Prostate gland (tissue), 2 donors: ENCODE measurements at regions not wholly inside any gene's neighbourhood (a gene's known extent, or its start where the extent isn't known, plus 50 kb on each side); places are given as distances from the start of the nearest gene placed in this dataset.

Source experiments
- DNase-seq: peaks from one replicate; pipeline ENCODE4 v3.0.0-alpha.2; 2019; ENCODE audit warnings: low spot score
- H3K27ac ChIP-seq, 2 donors: fragments of 200-600 bp; sonication (generic); 2 replicates each; pipeline ENCODE4 v1.5.1; 2017 to 2019
- H3K27me3 ChIP-seq: fragments of 200-600 bp; sonication (generic); replicated peaks from 2 replicates; pipeline ENCODE4 v1.5.1; 2019; ENCODE audit not compliant: insufficient read depth
- H3K36me3 ChIP-seq, 2 donors: fragments of 200-600 bp; sonication (generic); 1 replicate in 1 of 2; 2 replicates in 1 of 2; pipeline versions ENCODE4 v1.5.1 to v1.8.1; 2017 to 2019
- H3K4me1 ChIP-seq: fragments of 200-600 bp; sonication (generic); replicated peaks from 2 replicates; pipeline ENCODE4 v1.5.1; 2019
- H3K4me3 ChIP-seq, 2 donors: fragments of 200-600 bp; sonication (generic); 2 replicates each; pipeline ENCODE4 v1.5.1; 2017 to 2019
- H3K9me3 ChIP-seq: fragments of 200-600 bp; sonication (generic); 2 replicates; pipeline ENCODE4 v1.5.1; 2017
- POLR2A ChIP-seq: fragments of 450-650 bp; IDR thresholded peaks from one replicate; pipeline ENCODE4 v1.6.1; 2016; ENCODE audit warnings: antibody characterized with exemption, mild to moderate bottlenecking
- POLR2AphosphoS5 ChIP-seq: sonication (generic); formaldehyde crosslinking; IDR thresholded peaks from one replicate; pipeline ENCODE4 v1.6.1; 2017; ENCODE audit warnings: antibody characterized with exemption
- WGBS: methylation state at CpG from one replicate; pipeline ENCODE4 v1.1.5; 2018; 5-methylcytosine and 5-hydroxymethylcytosine counted together
- intact Hi-C: fragments of 100-400 bp; cut with DNase I; formaldehyde crosslinking; loops from one replicate; pipeline ENCODE4 v1.14.2; 2022
- TF ChIP-seq, protein P1 (sequence below), 4 experiments: fragments of 200-600 bp in 2 of 4; fragments of 450-650 bp in 2 of 4; sonication (generic) in 2 of 4; IDR thresholded peaks; 1 replicate in 3 of 4; 2 replicates in 1 of 4; pipeline ENCODE4 v1.5.1; 2016 to 2019; ENCODE audit warnings: antibody characterized with exemption in 4 of 4, mild to moderate bottlenecking in 2 of 4, moderate library complexity in 2 of 4

DNA sequence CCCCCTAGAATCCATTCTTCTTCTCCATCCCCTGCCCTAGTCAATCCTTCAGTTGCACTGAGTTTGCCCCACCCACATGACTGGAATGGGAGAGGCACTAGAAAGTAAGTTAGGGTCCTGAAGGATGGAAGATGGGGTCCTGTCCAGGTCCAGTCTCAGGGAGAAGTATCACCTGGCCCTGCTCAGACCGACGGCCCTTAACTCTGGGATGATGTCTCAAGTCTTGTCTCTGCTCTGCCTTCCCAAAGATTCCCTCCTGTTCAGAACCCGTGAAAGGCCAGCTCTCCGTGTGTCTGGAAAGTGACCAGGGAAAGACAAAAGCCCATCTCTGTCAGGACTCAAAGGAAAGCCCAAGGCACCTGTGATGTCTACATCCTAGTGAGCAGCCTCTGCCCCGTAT lies 88.8 kb downstream of the OAT start:
- no peak for DNase-seq
- TF ChIP-seq POLR2A, result no peak
- TF ChIP-seq POLR2AphosphoS5, result no peak
- TF ChIP-seq, protein P1, sequence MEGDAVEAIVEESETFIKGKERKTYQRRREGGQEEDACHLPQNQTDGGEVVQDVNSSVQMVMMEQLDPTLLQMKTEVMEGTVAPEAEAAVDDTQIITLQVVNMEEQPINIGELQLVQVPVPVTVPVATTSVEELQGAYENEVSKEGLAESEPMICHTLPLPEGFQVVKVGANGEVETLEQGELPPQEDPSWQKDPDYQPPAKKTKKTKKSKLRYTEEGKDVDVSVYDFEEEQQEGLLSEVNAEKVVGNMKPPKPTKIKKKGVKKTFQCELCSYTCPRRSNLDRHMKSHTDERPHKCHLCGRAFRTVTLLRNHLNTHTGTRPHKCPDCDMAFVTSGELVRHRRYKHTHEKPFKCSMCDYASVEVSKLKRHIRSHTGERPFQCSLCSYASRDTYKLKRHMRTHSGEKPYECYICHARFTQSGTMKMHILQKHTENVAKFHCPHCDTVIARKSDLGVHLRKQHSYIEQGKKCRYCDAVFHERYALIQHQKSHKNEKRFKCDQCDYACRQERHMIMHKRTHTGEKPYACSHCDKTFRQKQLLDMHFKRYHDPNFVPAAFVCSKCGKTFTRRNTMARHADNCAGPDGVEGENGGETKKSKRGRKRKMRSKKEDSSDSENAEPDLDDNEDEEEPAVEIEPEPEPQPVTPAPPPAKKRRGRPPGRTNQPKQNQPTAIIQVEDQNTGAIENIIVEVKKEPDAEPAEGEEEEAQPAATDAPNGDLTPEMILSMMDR (IDR thresholded peaks at IDR 0.05), result no peak
- no peaks in the 10 kb centered on the region for H3K36me3 ChIP-seq
- no peaks in the 10 kb centered on the region for H3K4me1 ChIP-seq
- 73% methylated on average over 5 of the region's 5 CpGs for WGBS
- no peaks in the 10 kb centered on the region for H3K27me3 ChIP-seq
- H3K9me3 ChIP-seq, result no peaks in the 10 kb centered on the region
- H3K4me3 ChIP-seq, result no peak overlapping the region
- H3K27ac ChIP-seq, result no peak overlapping the region
- intact Hi-C loops, result no loop called here

DNA sequence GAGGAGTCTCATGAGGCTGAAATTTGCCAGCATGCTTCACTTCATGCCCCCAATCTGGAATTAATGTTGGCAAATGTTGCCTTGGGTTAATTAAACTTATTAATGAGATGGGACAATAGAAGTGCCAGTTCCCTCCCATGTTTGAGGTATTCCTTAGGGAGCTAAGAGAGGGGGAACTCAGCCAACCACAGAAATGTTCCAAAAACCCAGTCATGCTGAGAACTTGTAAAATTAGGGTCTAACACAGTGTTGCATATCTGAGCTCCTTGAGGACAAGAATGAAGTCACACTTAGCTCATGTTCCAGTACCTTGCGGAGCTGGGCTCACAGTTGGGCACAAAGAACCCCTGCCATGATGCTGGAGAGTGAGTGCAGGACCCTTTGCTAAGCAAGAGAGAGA lies 89.4 kb downstream of the OAT start:
- intact Hi-C loops, result no loop called here
- WGBS, result 89% methylated on average over 1 of the region's 1 CpG
- Histone ChIP-seq H3K9me3 (no peaks in the 10 kb centered on the region), H3K27me3 (no peaks in the 10 kb centered on the region), H3K27ac (no peak overlapping the region), H3K4me1 (no peaks in the 10 kb centered on the region), H3K36me3 (no peaks in the 10 kb centered on the region), H3K4me3 (no peak overlapping the region)
- TF ChIP-seq, protein P1 (IDR thresholded peaks at IDR 0.05), result no peak
- TF ChIP-seq POLR2A (no peak), POLR2AphosphoS5 (no peak)
- no peak for DNase-seq

DNA sequence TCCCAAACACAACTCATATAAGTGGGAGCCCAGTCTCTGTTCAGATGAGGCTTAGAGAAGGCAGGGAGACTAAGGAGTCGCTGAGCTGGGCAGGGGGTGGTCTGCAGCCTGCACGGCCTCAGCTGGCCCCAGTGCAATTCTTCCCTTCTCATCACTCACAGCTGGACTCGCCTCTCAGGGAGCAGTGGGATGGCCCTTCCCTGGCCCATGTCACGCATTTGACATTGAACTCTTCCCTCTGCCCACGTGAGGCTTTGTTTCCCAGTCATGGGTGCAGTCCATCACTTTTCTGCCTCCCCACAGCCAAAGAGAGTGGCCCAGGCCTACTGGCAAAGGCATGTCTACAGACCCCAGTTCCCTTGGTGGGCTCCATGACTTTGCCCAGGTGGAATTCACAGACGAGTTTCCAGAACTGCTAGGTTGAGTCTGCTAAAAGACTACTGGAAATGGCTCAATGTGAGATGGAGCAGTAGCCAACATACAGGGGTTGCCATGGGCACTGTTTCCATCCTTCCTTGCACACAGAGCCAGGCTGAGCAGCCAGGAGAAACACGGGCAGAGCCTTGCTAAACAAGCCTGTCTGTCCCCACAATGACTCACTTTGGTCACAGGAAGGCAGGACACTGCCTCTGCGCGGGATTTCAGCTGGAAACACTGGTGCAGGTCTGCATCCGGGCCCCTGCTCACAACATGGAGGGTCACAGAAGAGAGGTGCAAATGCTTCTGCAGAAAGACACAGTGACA lies 90.1 kb downstream of the OAT start:
- WGBS, result 79% methylated on average over 10 of the region's 10 CpGs
- intact Hi-C loops, result no loop called here
- Histone ChIP-seq H3K27me3 (no peaks in the 10 kb centered on the region), H3K4me1 (no peaks in the 10 kb centered on the region), H3K9me3 (no peaks in the 10 kb centered on the region), H3K27ac (no peak overlapping the region), H3K4me3 (no peak overlapping the region), H3K36me3 (no peaks in the 10 kb centered on the region)
- DNase-seq, result no peak
- TF ChIP-seq POLR2A (no peak), POLR2AphosphoS5 (no peak)
- TF ChIP-seq, protein P1 (IDR thresholded peaks at IDR 0.05), result no peak

DNA sequence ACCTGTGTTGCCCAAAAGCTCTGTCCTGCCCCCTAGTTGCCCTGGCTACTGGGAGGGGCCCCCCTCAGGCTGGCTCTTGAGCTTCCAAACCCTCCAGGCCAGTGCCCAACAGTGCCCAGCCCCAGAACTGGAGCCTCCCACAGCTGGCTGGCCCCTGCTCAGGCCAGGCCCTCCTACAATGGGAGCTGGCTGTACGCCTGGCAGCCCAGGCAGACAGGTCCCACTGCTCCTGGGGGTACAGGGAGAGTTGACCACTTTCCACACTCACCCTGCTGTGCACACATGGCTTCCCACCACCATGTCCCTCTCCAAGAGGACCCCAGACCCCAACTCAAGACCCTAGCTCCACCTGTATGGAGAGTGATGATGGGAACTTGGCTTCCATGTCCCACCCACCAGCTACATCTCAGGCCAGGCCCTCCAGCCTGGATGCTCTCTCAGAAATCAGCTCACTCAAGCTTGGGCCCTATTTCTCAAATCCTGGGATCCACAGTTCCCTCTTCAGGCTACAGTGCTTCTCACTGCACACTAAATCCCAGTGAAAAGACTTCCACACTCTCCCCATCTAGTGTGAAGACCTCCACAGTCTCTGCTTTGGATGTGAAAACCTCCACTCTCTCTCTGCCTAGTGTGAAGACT lies 92.6 kb downstream of the OAT start:
- 11% methylated on average over 1 of the region's 1 CpG for WGBS

More for the DNA sequence above, 92.6 kb downstream of the OAT start:
- no peak overlapping the region for H3K27ac ChIP-seq
- TF ChIP-seq, protein P1 (IDR thresholded peaks at IDR 0.05), result no peak
- no peak for TF ChIP-seq POLR2A
- TF ChIP-seq POLR2AphosphoS5, result no peak
- intact Hi-C loops, result no loop called here
- H3K4me3 ChIP-seq, result no peak overlapping the region
- H3K27me3 ChIP-seq, result no peaks in the 10 kb centered on the region
- H3K4me1 ChIP-seq, result no peaks in the 10 kb centered on the region
- no peaks in the 10 kb centered on the region for H3K9me3 ChIP-seq
- no peaks in the 10 kb centered on the region for H3K36me3 ChIP-seq
- no peak for DNase-seq
